ENCODE measurements at regions not wholly inside any gene's neighbourhood (a gene's known extent, or its start where the extent isn't known, plus 50 kb on each side); places are given as distances from the start of the nearest gene placed in this dataset.
A peak's percentile ranks its signal among the peaks of the same experiment; 100 is the strongest.

GRCh38 chr6:41404182-41404845 lies 68.9 kb downstream of the NCR2 start:
- DNase-seq (ENCODE audit: low read depth), result no peak

GRCh38 chr6:41405941-41406727 lies 70.7 kb downstream of the NCR2 start:
- DNase-seq (ENCODE audit: low read depth), result no peak

- no peak for DNase-seq (ENCODE audit: low read depth)
Measured at GRCh38 chr6:41406728-41407489, 71.5 kb downstream of the NCR2 start.

GRCh38 chr6:41408576-41408975 lies 73.2 kb downstream of the NCR2 start:
- no peak for DNase-seq (ENCODE audit: low read depth)

- DNase-seq (ENCODE audit: low read depth), result no peak
Measured at GRCh38 chr6:41408982-41409381, 73.6 kb downstream of the NCR2 start.

- no peak for DNase-seq (ENCODE audit: low read depth)
Measured at GRCh38 chr6:41409489-41409888, 74.1 kb downstream of the NCR2 start.

GRCh38 chr6:41411961-41412360 lies 76.6 kb downstream of the NCR2 start:
- peak; percentile 7 for DNase-seq (ENCODE audit: low read depth)

GRCh38 chr6:41413250-41413649 lies 77.8 kb downstream of the NCR2 start:
- no peak for DNase-seq (ENCODE audit: low read depth)

GRCh38 chr6:41416501-41416837 lies 81.1 kb downstream of the NCR2 start:
- DNase-seq (ENCODE audit: low read depth), result no peak

- no peak for DNase-seq (ENCODE audit: low read depth)
Measured at GRCh38 chr6:41418741-41419140, 83.3 kb downstream of the NCR2 start.

GRCh38 chr6:41419385-41419784 lies 84.0 kb downstream of the NCR2 start:
- no peak for DNase-seq (ENCODE audit: low read depth)

GRCh38 chr6:41420186-41420585 lies 84.8 kb downstream of the NCR2 start:
- no peak for DNase-seq (ENCODE audit: low read depth)

GRCh38 chr6:41422161-41422560 lies 86.8 kb downstream of the NCR2 start:
- no peak for DNase-seq (ENCODE audit: low read depth)

- DNase-seq (ENCODE audit: low read depth), result no peak
Measured at GRCh38 chr6:41423002-41423401, 87.6 kb downstream of the NCR2 start.

- peak; percentile 70 for DNase-seq (ENCODE audit: low read depth)
Measured at GRCh38 chr6:41424370-41425058, 89.1 kb downstream of the NCR2 start.

GRCh38 chr6:41425511-41425910 lies 90.1 kb downstream of the NCR2 start:
- no peak for DNase-seq (ENCODE audit: low read depth)

GRCh38 chr6:41426438-41426851 lies 91.0 kb downstream of the NCR2 start:
- DNase-seq (ENCODE audit: low read depth), result no peak

- DNase-seq (ENCODE audit: low read depth), result no peak
Measured at GRCh38 chr6:41426888-41427641, 91.7 kb downstream of the NCR2 start.

GRCh38 chr6:41427642-41428335 lies 92.4 kb downstream of the NCR2 start:
- DNase-seq (ENCODE audit: low read depth), result peak; percentile 55

GRCh38 chr6:41428336-41428995 lies 93.1 kb downstream of the NCR2 start:
- peak; percentile 6 for DNase-seq (ENCODE audit: low read depth)

Data from RPMI7951 (cell line).